Psoas muscle (tissue), 7 donors: ENCODE measurements at regions not wholly inside any gene's neighbourhood (a gene's known extent, or its start where the extent isn't known, plus 50 kb on each side); places are given as distances from the start of the nearest gene placed in this dataset.

ENCODE experiments used
- ATAC-seq, 4 donors: fragments of 200-7000 bp; cut with Tn5 transposase; one replicate each; pipeline ENCODE4 v1.9.1; 2020; ENCODE audit warnings: moderate library complexity in 3 of 4, mild to moderate bottlenecking in 2 of 4
- DNase-seq, 2 donors: peaks; one replicate each; pipeline ENCODE4 v3.0.0-alpha.2; 2020
- H3K27ac ChIP-seq: fragments of 200-600 bp; one replicate; pipeline ENCODE4 v1.8.0; 2022
- H3K27me3 ChIP-seq, 3 donors: fragments of 200-600 bp in 1 of 3; one replicate each; pipeline versions ENCODE4 v1.6.1 to v1.8.0; 2013 to 2022; ENCODE audit warnings: low read length in 2 of 3, mild to moderate bottlenecking in 2 of 3, moderate library complexity in 1 of 3; ENCODE audit not compliant: insufficient read depth in 3 of 3
- H3K36me3 ChIP-seq, 2 donors: fragments of 200-600 bp in 1 of 2; one replicate each; pipeline versions ENCODE4 v1.6.1 to v1.8.0; 2013 to 2022; ENCODE audit warnings: low read depth in 1 of 2, mild to moderate bottlenecking in 1 of 2, moderate library complexity in 1 of 2; ENCODE audit not compliant: insufficient read depth in 1 of 2
- H3K4me1 ChIP-seq: fragments of 200-600 bp; one replicate; pipeline ENCODE4 v1.8.0; 2022
- H3K4me3 ChIP-seq: fragments of 200-600 bp; one replicate; pipeline ENCODE4 v1.8.0; 2022; ENCODE audit warnings: mild to moderate bottlenecking
- H3K9me3 ChIP-seq: fragments of 200-600 bp; one replicate; pipeline ENCODE4 v1.8.0; 2022
- CTCF ChIP-seq: fragments of 200-600 bp; IDR thresholded peaks from one replicate; pipeline ENCODE4 v1.8.0; 2022; ENCODE audit warnings: antibody characterized with exemption
- WGBS, 3 donors: extraction: QIAGEN DNeasy Blood & Tissue Kit; methylation state at CpG; one replicate each; pipeline versions ENCODE4 v1.1.6 to v1.1.7; 2013; 5-methylcytosine and 5-hydroxymethylcytosine counted together
- intact Hi-C, 2 donors: fragments of 100-400 bp; cut with DNase I; formaldehyde crosslinking; loops; one replicate each; pipeline versions ENCODE4 v1.11.0 to v1.14.2; 2022
- donor health status: healthy with polysubstance abuse.
- donor health status: DM: no; HTN: no; CAD: no; lungs with moderate emphysema.
- donor health status: Bipolar disorder and iron deficiency.
- donor health status: healthy.
- donor health status: DM: yes; HTN: yes; CAD: no.
- donor health status: DM: no; HTN: no; CAD: no.
- donor health status: DM: yes; HTN: yes; CAD: no.

GRCh38 chr14:38420048-38420447, 164.2 kb upstream of the CLEC14A start:
- no peaks in the 10 kb centered on the region for H3K36me3 ChIP-seq
- ATAC-seq, result no peak
- no peak overlapping the region for H3K4me3 ChIP-seq
- H3K9me3 ChIP-seq, result peaks cover 11% of the 10 kb centered on the region
- no peak for TF ChIP-seq CTCF
- no peaks in the 10 kb centered on the region for H3K4me1 ChIP-seq
- intact Hi-C loops, result no loop called here
- H3K27ac ChIP-seq, result no peak overlapping the region
- DNase-seq, result no peak
- H3K27me3 ChIP-seq, result no peaks in the 10 kb centered on the region

GRCh38 chr14:38419579-38419978, 163.7 kb upstream of the CLEC14A start:
- 57 to 72% (median 64%) methylated on average over 5 of the region's 5 CpGs for WGBS, 3 donors
- Histone ChIP-seq H3K4me3 (no peak overlapping the region), H3K36me3 (no peaks in the 10 kb centered on the region), H3K27ac (no peak overlapping the region), H3K4me1 (no peaks in the 10 kb centered on the region), H3K27me3 (no peaks in the 10 kb centered on the region), H3K9me3 (peaks cover 11% of the 10 kb centered on the region)
- intact Hi-C loops, result no loop called here
- no peak for TF ChIP-seq CTCF
- ATAC-seq (no peak), DNase-seq (no peak)

- Histone ChIP-seq H3K36me3 (no peaks in the 10 kb centered on the region), H3K4me3 (no peak overlapping the region), H3K27ac (no peak overlapping the region), H3K9me3 (no peaks in the 10 kb centered on the region), H3K4me1 (no peaks in the 10 kb centered on the region), H3K27me3 (no peaks in the 10 kb centered on the region)
- ATAC-seq (no peak), DNase-seq (peak in 1 of 2 donors; percentile 50)
- 51 to 69% (median 55%) methylated on average over 8 of the region's 8 CpGs for WGBS, 3 donors
- TF ChIP-seq CTCF, result no peak
- intact Hi-C loops, result no loop called here
These were observed 156.8 kb upstream of the CLEC14A start for GRCh38 chr14:38412654-38413053.

GRCh38 chr14:38410442-38410841, 154.5 kb upstream of the CLEC14A start:
- WGBS, 3 donors, result 76 to 95% (median 92%) methylated on average over 1 of the region's 1 CpG
- Histone ChIP-seq H3K27ac (no peak overlapping the region), H3K27me3 (no peaks in the 10 kb centered on the region), H3K36me3 (no peaks in the 10 kb centered on the region), H3K4me1 (no peaks in the 10 kb centered on the region), H3K9me3 (no peaks in the 10 kb centered on the region), H3K4me3 (no peak overlapping the region)
- no peak for TF ChIP-seq CTCF
- intact Hi-C loops, result no loop called here
- ATAC-seq, result no peak
- no peak for DNase-seq

- DNase-seq, result no peak
- 35 to 46% (median 46%) methylated on average over 2 of the region's 2 CpGs for WGBS, 3 donors
These were observed 153.3 kb upstream of the CLEC14A start for GRCh38 chr14:38409071-38409705.

More at GRCh38 chr14:38409071-38409705, 153.3 kb upstream of the CLEC14A start:
- Histone ChIP-seq H3K27ac (no peak overlapping the region), H3K4me1 (no peaks in the 10 kb centered on the region), H3K9me3 (no peaks in the 10 kb centered on the region), H3K27me3 (no peaks in the 10 kb centered on the region), H3K36me3 (no peaks in the 10 kb centered on the region), H3K4me3 (no peak overlapping the region)
- ATAC-seq, result no peak
- TF ChIP-seq CTCF, result no peak
- intact Hi-C loops, result no loop called here
